ENCODE measurements at regions not wholly inside any gene's neighbourhood (a gene's known extent, or its start where the extent isn't known, plus 50 kb on each side); places are given as distances from the start of the nearest gene placed in this dataset.

GRCh38 chr4:36990128-36990872 lies 254.2 kb upstream of the NWD2 start:
- Histone ChIP-seq H3K9me3 (no peaks in the 10 kb centered on the region), H3K27me3 (no peaks in the 10 kb centered on the region), H3K4me1 (no peaks in the 10 kb centered on the region), H3K36me3 (no peaks in the 10 kb centered on the region), H3K4me3 (no peak overlapping the region), H3K27ac (no peak overlapping the region)
- TF ChIP-seq CTCF (IDR thresholded peaks at IDR 0.05 in 4 of 5, conservative IDR thresholded peaks at IDR 0.05 in 1 of 5) (no peak), POLR2A (IDR thresholded peaks at IDR 0.05) (no peak)
- in situ Hi-C loops (cut with MboI; ENCODE audit: low sequenced_read_pairs in 4 of 4) (no loop called here), intact Hi-C loops (cut with DNase I; ENCODE audit: low total_unique reads) (loop anchor here (10.0 kb wide), 1 partner anchor 1035 kb away; no protein-coding TSS in a partner anchor)
- no peak for DNase-seq
- no peak for ATAC-seq

DNA sequence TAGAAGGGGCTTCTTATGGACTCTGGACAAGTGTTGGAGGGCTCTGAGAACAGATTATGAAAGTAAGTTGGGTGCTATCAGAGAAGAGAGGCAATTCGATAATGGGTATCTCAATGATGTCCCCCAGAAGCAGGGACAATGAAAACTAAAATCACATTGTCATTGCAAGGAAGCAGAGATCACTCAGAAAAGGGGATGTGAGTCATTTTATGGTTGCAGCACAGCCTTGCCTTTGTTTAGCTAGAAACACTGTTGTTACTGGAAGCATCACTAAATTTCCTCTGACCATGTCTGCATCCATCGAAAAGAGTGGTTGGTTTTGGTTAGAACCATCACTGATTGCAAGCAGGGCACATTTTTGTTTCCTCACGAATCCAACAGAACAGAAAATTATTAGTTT lies 246.8 kb upstream of the NWD2 start:
- intact Hi-C loops (cut with DNase I; ENCODE audit: low total_unique reads) = loop anchor here (10.0 kb wide), 1 partner anchor 1027 kb away; no protein-coding TSS in a partner anchor
- Histone ChIP-seq H3K9me3 (no peaks in the 10 kb centered on the region), H3K27ac (no peak overlapping the region), H3K4me3 (no peak overlapping the region), H3K36me3 (no peaks in the 10 kb centered on the region), H3K4me1 (no peaks in the 10 kb centered on the region), H3K27me3 (no peaks in the 10 kb centered on the region)
- TF ChIP-seq CTCF (IDR thresholded peaks at IDR 0.05 in 4 of 5, conservative IDR thresholded peaks at IDR 0.05 in 1 of 5) = no peak
- ATAC-seq = no peak
- DNase-seq = no peak
- in situ Hi-C loops (cut with MboI; ENCODE audit: low sequenced_read_pairs in 4 of 4) = no loop called here

DNA sequence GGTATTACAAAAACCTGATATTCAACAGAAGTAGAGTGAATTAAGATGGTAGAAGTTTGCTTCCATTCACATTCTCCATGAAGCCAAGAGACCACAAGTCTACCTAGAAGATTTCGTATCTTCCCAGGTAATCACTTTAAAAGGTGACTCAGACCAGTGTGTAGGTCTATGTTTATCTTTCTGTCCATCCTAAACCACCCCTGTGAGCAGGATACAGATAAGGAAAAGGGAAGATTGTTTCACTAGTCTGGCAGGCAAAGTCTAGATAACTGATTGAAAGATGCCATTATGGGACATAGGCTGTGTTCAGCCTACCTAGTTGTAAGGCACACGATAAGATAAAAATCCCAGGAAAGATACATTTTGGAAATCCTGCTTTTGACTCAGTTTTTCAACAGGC lies 244.3 kb upstream of the NWD2 start:
- H3K4me3 ChIP-seq = no peak overlapping the region
- ATAC-seq = no peak
- in situ Hi-C loops (cut with MboI; ENCODE audit: low sequenced_read_pairs in 4 of 4) = loop anchor here in 1 of 4 donors (25.0 kb wide), 1 partner anchor 88 kb away; no protein-coding TSS in a partner anchor
- H3K9me3 ChIP-seq = no peaks in the 10 kb centered on the region
- no peak for DNase-seq
- H3K36me3 ChIP-seq = no peaks in the 10 kb centered on the region
- no peaks in the 10 kb centered on the region for H3K27me3 ChIP-seq
- no peaks in the 10 kb centered on the region for H3K4me1 ChIP-seq
- no peak for TF ChIP-seq POLR2A (IDR thresholded peaks at IDR 0.05)
- TF ChIP-seq CTCF (IDR thresholded peaks at IDR 0.05 in 4 of 5, conservative IDR thresholded peaks at IDR 0.05 in 1 of 5) = no peak
- H3K27ac ChIP-seq = no peak overlapping the region
- intact Hi-C loops (cut with DNase I; ENCODE audit: low total_unique reads) = no loop called here

DNA sequence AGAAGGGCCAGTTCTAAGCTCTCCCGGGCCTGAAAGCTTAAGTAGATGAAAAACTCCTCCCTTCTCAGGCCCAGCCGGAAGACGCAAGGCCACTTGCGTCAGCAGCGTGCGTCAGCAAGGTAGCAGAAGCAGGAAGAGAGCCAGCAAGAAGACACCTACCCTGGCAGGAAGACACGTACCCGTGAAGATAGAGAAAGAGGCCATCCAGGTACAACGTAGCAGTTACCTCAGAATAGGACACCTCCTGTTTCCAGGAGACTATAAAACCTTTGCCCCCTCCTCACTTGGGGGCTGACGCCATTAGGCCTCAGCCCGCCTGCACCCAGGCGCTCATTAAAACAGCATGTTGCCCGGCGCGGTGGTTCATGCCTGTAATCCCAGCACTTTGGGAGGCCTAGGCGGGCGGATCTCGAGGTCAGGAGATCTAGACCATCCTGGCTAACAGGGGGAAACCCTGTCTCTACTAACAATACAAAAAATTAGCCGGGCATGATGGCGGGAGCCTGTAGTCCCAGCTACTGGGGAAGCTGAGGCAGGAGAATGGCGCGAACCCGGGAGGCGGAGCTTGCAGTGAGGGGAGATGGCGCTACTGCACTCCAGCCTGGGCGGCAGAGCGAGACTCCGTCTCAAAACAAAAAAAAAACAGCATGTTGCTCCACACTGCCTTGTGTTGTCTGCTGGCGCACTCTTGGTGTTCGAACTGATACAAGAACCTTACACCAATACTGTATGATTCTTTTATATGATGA lies 242.7 kb upstream of the NWD2 start:
- H3K4me3 ChIP-seq = no peak overlapping the region
- in situ Hi-C loops (cut with MboI; ENCODE audit: low sequenced_read_pairs in 4 of 4) = loop anchor here in 1 of 4 donors (25.0 kb wide), 1 partner anchor 90 kb away; no protein-coding TSS in a partner anchor
- ATAC-seq = no peak

More for the DNA sequence above, 242.7 kb upstream of the NWD2 start:
- Histone ChIP-seq H3K9me3 (no peaks in the 10 kb centered on the region), H3K36me3 (no peaks in the 10 kb centered on the region), H3K27ac (no peak overlapping the region), H3K4me1 (no peaks in the 10 kb centered on the region), H3K27me3 (no peaks in the 10 kb centered on the region)
- DNase-seq = no peak
- TF ChIP-seq CTCF (IDR thresholded peaks at IDR 0.05 in 4 of 5, conservative IDR thresholded peaks at IDR 0.05 in 1 of 5) (no peak), POLR2A (IDR thresholded peaks at IDR 0.05) (no peak)
- intact Hi-C loops (cut with DNase I; ENCODE audit: low total_unique reads) = no loop called here

All from gastrocnemius medialis (tissue), 4 donors.